Keratinocyte (primary cell): ENCODE measurements at regions not wholly inside any gene's neighbourhood (a gene's known extent, or its start where the extent isn't known, plus 50 kb on each side); places are given as distances from the start of the nearest gene placed in this dataset.

Source experiments
- EZH2 ChIP-seq: IDR thresholded peaks from one replicate; pipeline ENCODE4 v1.6.1; 2012; ENCODE audit warnings: inconsistent platforms, mild to moderate bottlenecking, low read length, moderate library complexity
- TF ChIP-seq, protein P1 (sequence below), 3 experiments: IDR thresholded peaks in 1 of 3; conservative IDR thresholded peaks in 1 of 3; optimal IDR thresholded peaks in 1 of 3; 2 replicates in 2 of 3; 3 replicates in 1 of 3; pipeline versions ENCODE3 to v1.5.1; 2011; ENCODE audit warnings: low read length in 3 of 3, mild to moderate bottlenecking in 3 of 3, moderate library complexity in 2 of 3, control low read depth in 1 of 3, inconsistent platforms in 1 of 3; ENCODE audit not compliant: insufficient read depth in 2 of 3; ENCODE audit errors: extremely low read depth in 1 of 3

DNA sequence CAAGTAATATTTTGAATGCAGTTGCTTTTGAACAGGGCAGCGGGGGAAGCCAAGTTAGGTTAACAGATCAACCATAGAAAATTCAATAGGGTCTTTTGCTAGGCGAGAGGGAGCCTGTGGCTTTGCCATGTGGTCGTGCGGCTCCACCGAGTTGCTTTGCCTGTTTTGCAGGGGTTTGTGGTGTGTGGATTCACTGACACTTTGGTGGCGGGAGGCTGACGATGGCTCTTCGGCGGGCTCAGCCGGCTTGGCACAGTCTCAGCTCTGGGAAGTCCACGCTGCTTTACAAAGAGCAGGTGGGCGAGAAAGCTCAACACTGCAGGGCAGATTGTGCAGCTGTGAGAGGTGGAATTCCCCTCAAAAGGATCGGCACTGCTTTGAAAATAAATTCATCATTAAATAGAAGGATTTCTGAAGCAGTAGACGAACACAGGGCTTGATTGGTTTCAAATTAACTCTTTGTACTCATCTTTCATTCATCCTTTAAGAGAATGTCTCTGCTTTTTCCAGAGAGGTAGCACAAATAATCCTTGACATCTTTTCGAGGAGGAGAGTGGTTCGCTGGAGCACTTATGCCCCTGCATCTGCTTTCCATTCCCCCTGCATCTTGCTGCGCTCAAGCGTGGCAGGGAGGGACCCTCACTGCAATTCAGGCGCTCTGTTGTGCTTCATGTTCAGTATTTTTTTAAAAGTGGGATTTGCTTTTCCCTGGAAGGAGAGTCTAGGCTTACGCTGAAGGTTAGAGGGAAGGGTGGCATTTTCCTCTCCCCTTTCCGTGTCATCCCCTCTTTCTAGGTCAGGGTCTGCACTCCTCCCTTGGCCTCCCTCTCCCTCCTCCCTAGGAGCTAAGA, 201.8 kb upstream of the LEF1 start:
- TF ChIP-seq, protein P1, sequence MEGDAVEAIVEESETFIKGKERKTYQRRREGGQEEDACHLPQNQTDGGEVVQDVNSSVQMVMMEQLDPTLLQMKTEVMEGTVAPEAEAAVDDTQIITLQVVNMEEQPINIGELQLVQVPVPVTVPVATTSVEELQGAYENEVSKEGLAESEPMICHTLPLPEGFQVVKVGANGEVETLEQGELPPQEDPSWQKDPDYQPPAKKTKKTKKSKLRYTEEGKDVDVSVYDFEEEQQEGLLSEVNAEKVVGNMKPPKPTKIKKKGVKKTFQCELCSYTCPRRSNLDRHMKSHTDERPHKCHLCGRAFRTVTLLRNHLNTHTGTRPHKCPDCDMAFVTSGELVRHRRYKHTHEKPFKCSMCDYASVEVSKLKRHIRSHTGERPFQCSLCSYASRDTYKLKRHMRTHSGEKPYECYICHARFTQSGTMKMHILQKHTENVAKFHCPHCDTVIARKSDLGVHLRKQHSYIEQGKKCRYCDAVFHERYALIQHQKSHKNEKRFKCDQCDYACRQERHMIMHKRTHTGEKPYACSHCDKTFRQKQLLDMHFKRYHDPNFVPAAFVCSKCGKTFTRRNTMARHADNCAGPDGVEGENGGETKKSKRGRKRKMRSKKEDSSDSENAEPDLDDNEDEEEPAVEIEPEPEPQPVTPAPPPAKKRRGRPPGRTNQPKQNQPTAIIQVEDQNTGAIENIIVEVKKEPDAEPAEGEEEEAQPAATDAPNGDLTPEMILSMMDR (optimal IDR thresholded peaks at IDR 0.05 in 1 of 3, IDR thresholded peaks at IDR 0.05 in 1 of 3, conservative IDR thresholded peaks at IDR 0.05 in 1 of 3; ENCODE audit: extremely low read depth in 1 of 3, insufficient read depth in 2 of 3, low read length in 3 of 3), result no peak
- no peak for TF ChIP-seq EZH2
